Thymus (tissue), 11 donors: ENCODE measurements at regions not wholly inside any gene's neighbourhood (a gene's known extent, or its start where the extent isn't known, plus 50 kb on each side); places are given as distances from the start of the nearest gene placed in this dataset.
A peak's percentile ranks its signal among the peaks of the same experiment; 100 is the strongest.

ENCODE experiments used
- DNase-seq, 9 donors: peaks; one replicate each; pipeline ENCODE4 v3.0.0-alpha.2; 2013; ENCODE audit warnings: low spot score in 9 of 9, low read depth in 6 of 9, missing footprints in 1 of 9
- H3K27ac ChIP-seq, 2 donors: one replicate each; pipeline ENCODE4 v1.5.1; 2013; ENCODE audit warnings: control low read depth in 1 of 2, low read depth in 1 of 2, low read length in 1 of 2, mild to moderate bottlenecking in 1 of 2, moderate library complexity in 1 of 2
- H3K27me3 ChIP-seq, 2 donors: one replicate each; pipeline ENCODE4 v1.5.1; 2013; ENCODE audit warnings: low read length in 1 of 2; ENCODE audit not compliant: control insufficient read depth in 2 of 2, insufficient read depth in 1 of 2
- H3K36me3 ChIP-seq, 2 donors: one replicate each; pipeline ENCODE4 v1.5.1; 2013; ENCODE audit warnings: low read length in 1 of 2, mild to moderate bottlenecking in 1 of 2, moderate library complexity in 1 of 2; ENCODE audit not compliant: control insufficient read depth in 2 of 2, insufficient read depth in 2 of 2
- H3K4me1 ChIP-seq, 2 donors: one replicate each; pipeline ENCODE4 v1.5.1; 2013; ENCODE audit warnings: low read length in 2 of 2; ENCODE audit not compliant: control insufficient read depth in 2 of 2, insufficient read depth in 2 of 2
- H3K4me3 ChIP-seq, 2 donors: one replicate each; pipeline ENCODE4 v1.5.1; 2013; ENCODE audit warnings: low read length in 2 of 2, control low read depth in 1 of 2, mild to moderate bottlenecking in 1 of 2
- H3K9me3 ChIP-seq, 2 donors: one replicate each; pipeline ENCODE4 v1.5.1; 2013; ENCODE audit warnings: low read length in 1 of 2, mild to moderate bottlenecking in 1 of 2; ENCODE audit not compliant: control insufficient read depth in 2 of 2, insufficient read depth in 1 of 2
- WGBS: extraction: QIAGEN DNeasy Blood & Tissue Kit; methylation state at CpG from one replicate; pipeline ENCODE4 v1.1.7; 2013; 5-methylcytosine and 5-hydroxymethylcytosine counted together
- donor health status: healthy.

DNA sequence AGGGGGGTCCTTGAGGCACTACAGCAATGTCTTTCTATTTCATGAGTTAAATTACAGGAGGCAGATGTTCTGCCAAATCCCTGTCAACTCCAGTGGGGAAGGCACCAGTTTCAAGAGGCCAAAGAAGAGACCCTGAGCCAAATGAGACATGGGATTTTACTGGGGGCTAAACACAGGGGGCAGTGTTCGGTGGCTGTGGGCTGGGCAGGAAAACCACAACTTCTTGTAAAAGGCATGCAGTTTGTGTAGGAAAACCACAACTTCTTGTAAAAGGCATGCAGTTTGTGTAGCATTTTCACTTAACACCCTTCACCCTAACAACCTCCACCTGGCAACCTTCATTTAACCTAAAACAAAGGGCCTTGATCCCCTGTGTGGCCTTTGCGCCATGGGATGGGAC is 61.0 kb downstream of the POLR2M start:
- peaks cover 69 to 94% of the 10 kb centered on the region in 2 donors for H3K4me1 ChIP-seq
- WGBS, result 22% methylated on average over 2 of the region's 2 CpGs
- peak overlapping the region; percentile 11 to 65 for H3K27ac ChIP-seq
- no peak overlapping the region for H3K4me3 ChIP-seq
- no peak for DNase-seq
- H3K9me3 ChIP-seq, result peaks cover 2 to 8% of the 10 kb centered on the region in 2 donors
- H3K27me3 ChIP-seq, result no peaks in the 10 kb centered on the region
- peaks cover 0 to 3% of the 10 kb centered on the region in 2 donors for H3K36me3 ChIP-seq

GRCh38 chr15:57769266-57769665 is 62.8 kb downstream of the POLR2M start:
- Histone ChIP-seq H3K9me3 (peaks cover 2 to 8% of the 10 kb centered on the region in 2 donors), H3K27me3 (no peaks in the 10 kb centered on the region), H3K4me1 (peaks cover 65 to 93% of the 10 kb centered on the region in 2 donors), H3K4me3 (no peak overlapping the region), H3K27ac (peak overlapping the region; percentile 26 to 55), H3K36me3 (peaks cover 0 to 3% of the 10 kb centered on the region in 2 donors)
- 97% methylated on average over 12 of the region's 12 CpGs for WGBS
- DNase-seq, result no peak

GRCh38 chr15:57770495-57770894 is 64.0 kb downstream of the POLR2M start:
- WGBS, result 95% methylated on average over 3 of the region's 3 CpGs
- H3K4me3 ChIP-seq, result no peak overlapping the region
- no peak for DNase-seq

GRCh38 chr15:57772223-57772957 is 65.9 kb downstream of the POLR2M start:
- peaks cover 66 to 93% of the 10 kb centered on the region in 2 donors for H3K4me1 ChIP-seq
- 92% methylated on average over 7 of the region's 7 CpGs for WGBS
- peaks cover 2 to 6% of the 10 kb centered on the region in 2 donors for H3K9me3 ChIP-seq
- no peak overlapping the region for H3K27ac ChIP-seq
- H3K36me3 ChIP-seq, result peaks cover 0 to 3% of the 10 kb centered on the region in 2 donors
- H3K27me3 ChIP-seq, result no peaks in the 10 kb centered on the region
- DNase-seq, result no peak
- no peak overlapping the region for H3K4me3 ChIP-seq

More at GRCh38 chr15:57770495-57770894, 64.0 kb downstream of the POLR2M start:
- Histone ChIP-seq H3K27ac (no peak overlapping the region), H3K27me3 (no peaks in the 10 kb centered on the region), H3K36me3 (peaks cover 0 to 3% of the 10 kb centered on the region in 2 donors), H3K4me1 (peaks cover 68 to 92% of the 10 kb centered on the region in 2 donors), H3K9me3 (peaks cover 2 to 8% of the 10 kb centered on the region in 2 donors)

DNA sequence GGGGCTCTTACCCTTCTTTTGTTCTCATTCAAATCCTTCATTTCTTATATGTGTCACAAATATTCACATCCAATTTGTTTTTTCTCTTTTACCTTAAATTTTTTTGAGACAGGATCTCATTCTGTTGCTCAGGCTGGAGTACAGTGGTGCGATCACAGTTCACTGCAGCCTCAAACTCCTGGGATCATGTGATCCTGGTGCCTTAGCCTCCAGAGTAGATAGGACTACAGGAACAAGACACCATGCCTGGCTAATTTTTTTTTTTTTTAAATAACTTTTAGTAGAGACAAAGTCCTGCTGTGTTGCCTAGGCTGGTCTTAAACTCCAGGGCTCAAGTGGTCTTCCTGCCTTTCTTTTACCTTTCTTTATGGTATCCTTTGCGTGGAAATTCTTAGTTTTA is 66.5 kb downstream of the POLR2M start:
- no peak overlapping the region for H3K27ac ChIP-seq
- no peaks in the 10 kb centered on the region for H3K27me3 ChIP-seq
- H3K4me1 ChIP-seq, result peaks cover 59 to 93% of the 10 kb centered on the region in 2 donors
- no peak for DNase-seq
- no peaks in the 10 kb centered on the region for H3K9me3 ChIP-seq
- H3K4me3 ChIP-seq, result no peak overlapping the region
- WGBS, result 98% methylated on average over 2 of the region's 2 CpGs
- H3K36me3 ChIP-seq, result no peaks in the 10 kb centered on the region

- WGBS, result 4% methylated on average over 4 of the region's 4 CpGs
- H3K36me3 ChIP-seq, result no peaks in the 10 kb centered on the region
- H3K27me3 ChIP-seq, result no peaks in the 10 kb centered on the region
- no peaks in the 10 kb centered on the region for H3K9me3 ChIP-seq
- peaks cover 37 to 85% of the 10 kb centered on the region in 2 donors for H3K4me1 ChIP-seq
- H3K4me3 ChIP-seq, result peak overlapping the region; percentile 51 to 62
- peak; percentile 65 to 92 (median 82) for DNase-seq
- peak overlapping the region; percentile 85 to 96 for H3K27ac ChIP-seq
Observed at GRCh38 chr15:57777003-57777402, 70.5 kb downstream of the POLR2M start.

DNA sequence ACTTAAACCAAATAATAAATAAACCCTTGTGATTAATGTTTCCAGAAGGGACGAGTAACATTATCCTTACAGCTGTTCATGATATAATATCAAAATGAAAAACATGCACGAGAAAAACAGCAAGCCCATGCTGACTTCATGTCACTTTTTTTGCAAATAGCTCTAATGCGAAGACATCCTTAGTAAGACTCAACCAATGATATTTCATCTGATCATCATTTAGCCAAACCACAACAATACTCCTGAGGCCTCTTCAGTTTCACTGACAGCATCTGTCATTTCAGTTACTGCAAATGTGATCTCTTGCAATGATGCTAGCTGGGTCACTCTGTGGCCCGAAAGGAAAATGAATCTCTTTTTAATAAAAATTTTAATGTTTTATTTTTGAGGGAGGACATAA is 74.0 kb downstream of the POLR2M start:
- H3K27ac ChIP-seq, result peak overlapping the region in 1 of 2 donors; percentile 96
- H3K36me3 ChIP-seq, result no peaks in the 10 kb centered on the region
- DNase-seq, result peak in 1 of 9 donors; percentile 73
- peak overlapping the region; percentile 38 to 62 for H3K4me3 ChIP-seq
- H3K4me1 ChIP-seq, result peaks cover 42 to 80% of the 10 kb centered on the region in 2 donors
- no peaks in the 10 kb centered on the region for H3K9me3 ChIP-seq
- 10% methylated on average over 4 of the region's 4 CpGs for WGBS
- no peaks in the 10 kb centered on the region for H3K27me3 ChIP-seq

DNA sequence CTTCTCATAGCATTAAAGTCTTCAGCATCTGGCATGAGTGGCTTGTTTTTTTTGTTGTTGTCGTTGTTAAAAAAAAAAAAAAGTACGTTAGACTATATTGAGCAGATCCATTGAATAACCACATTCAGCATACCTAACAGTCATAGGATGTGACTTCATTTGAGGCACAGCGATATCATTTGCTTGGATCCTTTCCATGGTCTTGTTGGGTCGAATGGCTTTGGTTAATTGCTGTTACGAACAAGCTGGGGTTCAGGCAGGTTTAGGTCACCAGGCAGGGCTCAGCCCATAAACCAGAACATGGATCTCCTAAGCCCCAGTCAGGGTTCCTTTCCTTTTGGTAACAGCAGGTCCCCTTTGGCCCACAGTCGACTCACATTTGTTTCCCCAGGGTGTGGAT is 76.2 kb downstream of the POLR2M start:
- Histone ChIP-seq H3K4me1 (peaks cover 32 to 67% of the 10 kb centered on the region in 2 donors), H3K4me3 (no peak overlapping the region), H3K36me3 (no peaks in the 10 kb centered on the region), H3K27me3 (no peaks in the 10 kb centered on the region), H3K27ac (peak overlapping the region in 1 of 2 donors; percentile 96), H3K9me3 (no peaks in the 10 kb centered on the region)
- no peak for DNase-seq
- 89% methylated on average over 6 of the region's 6 CpGs for WGBS

GRCh38 chr15:57784081-57784511 is 77.6 kb downstream of the POLR2M start:
- no peaks in the 10 kb centered on the region for H3K36me3 ChIP-seq
- peak overlapping the region in 1 of 2 donors; percentile 2 for H3K4me3 ChIP-seq
- DNase-seq, result peak in 1 of 9 donors; percentile 51
- WGBS, result 58% methylated on average over 4 of the region's 4 CpGs
- peak overlapping the region in 1 of 2 donors; percentile 55 for H3K27ac ChIP-seq
- H3K27me3 ChIP-seq, result no peaks in the 10 kb centered on the region
- no peaks in the 10 kb centered on the region for H3K9me3 ChIP-seq
- H3K4me1 ChIP-seq, result peaks cover 35 to 66% of the 10 kb centered on the region in 2 donors
